ENCODE measurements at regions not wholly inside any gene's neighbourhood (a gene's known extent, or its start where the extent isn't known, plus 50 kb on each side); places are given as distances from the start of the nearest gene placed in this dataset.

DNA sequence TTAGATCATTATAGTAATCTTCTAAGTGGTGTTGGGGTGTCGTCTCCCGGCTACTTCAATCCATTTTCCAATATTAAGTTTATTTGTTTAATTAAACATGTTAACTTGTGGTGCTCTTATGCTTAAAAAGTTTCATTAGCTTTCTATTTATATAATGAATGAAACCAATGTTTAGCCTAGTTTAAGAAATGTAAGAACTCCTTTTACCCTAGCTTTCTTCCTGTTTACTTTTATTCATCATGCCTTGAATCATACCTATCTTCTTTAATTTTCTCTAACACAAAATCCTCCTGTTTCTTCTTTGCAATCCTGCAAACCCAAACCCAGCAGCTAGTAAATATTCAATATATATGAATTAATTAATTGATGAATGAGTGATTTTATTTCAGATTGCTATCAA is 1276.7 kb upstream of the PIK3C3 start:
- DNase-seq: no peak

GRCh38 chr18:40676668-40677067 is 1278.4 kb upstream of the PIK3C3 start:
- no peak for DNase-seq

GRCh38 chr18:40673150-40673549 is 1281.9 kb upstream of the PIK3C3 start:
- no peak for DNase-seq

DNA sequence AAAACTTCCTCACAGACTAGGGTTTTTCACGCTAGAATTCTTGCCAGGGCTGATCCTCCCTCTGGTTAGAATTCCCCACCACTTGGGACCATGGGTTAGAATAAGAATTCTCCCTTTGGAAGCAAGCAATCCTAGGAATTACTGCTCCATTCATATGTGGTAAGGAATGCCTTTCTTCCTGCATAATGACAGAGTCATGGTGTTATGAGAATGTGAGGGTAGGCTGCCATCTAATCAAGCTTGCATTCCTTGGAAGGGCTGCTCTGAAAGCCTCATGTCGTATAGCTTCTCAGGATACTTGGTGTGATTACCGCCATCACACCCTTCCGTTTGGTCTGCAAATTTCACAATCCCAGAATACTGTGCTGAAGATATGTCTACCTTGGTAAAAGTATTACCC is 1282.4 kb upstream of the PIK3C3 start:
- no peak for DNase-seq

GRCh38 chr18:40670668-40671375 is 1284.2 kb upstream of the PIK3C3 start:
- peak in 1 of 56 donors; percentile 12 for DNase-seq

GRCh38 chr18:40662898-40663437 is 1292.1 kb upstream of the PIK3C3 start:
- no peak for DNase-seq

GRCh38 chr18:40653682-40654081 is 1301.4 kb upstream of the PIK3C3 start:
- DNase-seq: no peak

- DNase-seq: no peak
Observed at GRCh38 chr18:40652321-40652720, 1302.7 kb upstream of the PIK3C3 start.

- DNase-seq: no peak
Observed at GRCh38 chr18:40651163-40651562, 1303.9 kb upstream of the PIK3C3 start.

DNA sequence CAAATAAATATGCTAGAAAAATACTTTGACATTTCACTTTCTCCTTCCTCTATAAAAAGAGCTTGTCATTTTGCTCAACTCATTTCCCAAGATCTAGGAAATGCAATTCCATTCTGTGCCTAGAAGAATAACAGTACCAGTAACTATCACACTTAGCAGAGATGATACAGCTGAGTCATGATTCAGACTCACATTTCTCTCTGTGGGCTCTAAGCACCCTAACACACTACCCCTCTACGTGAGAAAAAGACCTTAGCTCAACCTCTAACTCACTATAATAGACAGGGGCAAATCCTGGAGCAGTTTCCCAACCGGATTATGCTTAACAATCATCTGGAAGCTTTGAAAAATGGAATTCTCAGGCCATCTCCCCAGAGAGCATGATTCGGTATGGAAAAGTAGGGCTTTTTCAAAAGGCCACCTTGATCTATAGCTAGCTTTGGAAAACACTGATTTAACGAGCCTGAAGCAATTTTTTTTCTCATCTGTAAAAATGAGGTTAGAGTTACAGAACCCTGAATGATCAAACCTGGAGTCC is 1312.3 kb upstream of the PIK3C3 start:
- DNase-seq: no peak

GRCh38 chr18:40631319-40631718 is 1323.7 kb upstream of the PIK3C3 start:
- DNase-seq: no peak

DNA sequence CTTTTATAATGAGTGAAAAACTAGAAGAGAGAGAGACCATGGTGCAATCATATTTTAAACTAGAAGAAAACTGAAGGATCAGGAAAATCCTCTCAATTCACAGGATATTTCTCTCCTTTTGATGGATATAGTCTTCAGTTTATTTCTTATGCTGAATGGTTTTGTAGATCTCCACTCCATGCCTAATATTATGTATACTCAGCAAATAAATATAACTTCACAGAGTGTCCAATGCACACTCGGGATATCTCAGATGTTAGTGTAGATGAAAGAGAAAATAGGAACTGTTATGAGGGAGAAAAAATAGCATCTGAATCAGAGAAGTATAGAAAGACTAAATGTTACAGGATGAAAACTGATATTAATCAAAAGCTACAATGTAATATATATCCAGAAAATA is 1324.5 kb upstream of the PIK3C3 start:
- no peak for DNase-seq

GRCh38 chr18:40624959-40625358 is 1330.1 kb upstream of the PIK3C3 start:
- no peak for DNase-seq

- no peak for DNase-seq
Observed at GRCh38 chr18:40613721-40614120, 1341.3 kb upstream of the PIK3C3 start.

DNA sequence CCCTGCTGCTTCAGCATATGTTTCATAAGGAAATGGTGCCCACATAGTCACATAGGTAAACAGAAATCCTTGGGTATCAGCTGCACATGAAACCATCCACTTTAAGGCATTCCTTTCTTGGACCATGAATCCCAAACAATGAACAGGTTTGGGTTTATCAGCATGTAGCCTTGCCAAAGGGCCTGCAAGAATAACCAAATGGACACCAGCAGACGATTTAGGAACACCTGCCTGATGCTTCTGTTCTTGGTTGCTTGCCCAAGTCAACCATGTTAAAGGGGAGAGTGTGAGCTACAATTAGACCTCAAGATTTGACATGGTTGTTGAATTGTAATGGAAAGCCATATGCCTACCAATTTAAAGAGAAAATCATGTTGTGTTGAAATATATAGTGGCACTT is 1342.7 kb upstream of the PIK3C3 start:
- no peak for DNase-seq

DNA sequence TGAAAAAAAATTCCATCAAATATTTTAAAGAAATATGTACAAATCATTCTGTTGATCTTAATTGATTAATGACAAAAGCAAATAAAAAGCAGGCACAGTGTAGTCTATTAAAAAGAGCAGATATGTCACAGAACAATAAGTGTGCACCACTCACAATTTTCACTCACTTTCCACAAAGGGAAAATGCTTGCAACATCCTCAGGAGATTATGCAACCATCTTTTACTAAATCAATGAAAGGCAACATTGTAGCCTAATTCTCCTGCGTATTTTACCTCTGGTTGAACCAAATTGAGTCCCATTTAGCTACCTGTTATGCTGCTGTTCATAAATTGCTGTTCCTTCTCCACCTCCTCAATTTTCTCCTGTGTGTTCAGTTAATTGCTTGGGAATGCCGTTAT is 1346.8 kb upstream of the PIK3C3 start:
- no peak for DNase-seq

GRCh38 chr18:40607542-40608148 is 1347.4 kb upstream of the PIK3C3 start:
- DNase-seq: no peak

GRCh38 chr18:40606996-40607395 is 1348.0 kb upstream of the PIK3C3 start:
- DNase-seq: no peak

GRCh38 chr18:40583671-40584070 is 1371.4 kb upstream of the PIK3C3 start:
- no peak for DNase-seq

DNA sequence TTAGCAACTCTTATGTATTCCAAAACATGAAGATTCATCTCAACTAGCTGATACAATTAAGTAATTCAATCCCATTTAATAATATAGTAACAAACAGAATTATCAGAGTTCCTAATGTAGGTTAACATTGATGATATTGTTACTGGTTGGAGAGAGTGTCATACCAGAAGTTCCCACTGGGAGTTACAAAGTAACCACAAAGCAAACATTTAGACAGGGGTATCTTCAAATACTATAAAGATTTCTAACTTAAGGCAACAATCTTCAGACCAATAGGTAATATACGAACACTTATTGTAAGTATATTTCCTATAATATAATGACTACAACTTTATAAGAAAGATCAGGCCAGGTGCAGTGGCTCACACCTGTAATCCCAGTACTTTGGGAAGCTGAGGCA is 1372.9 kb upstream of the PIK3C3 start:
- no peak for DNase-seq

DNA sequence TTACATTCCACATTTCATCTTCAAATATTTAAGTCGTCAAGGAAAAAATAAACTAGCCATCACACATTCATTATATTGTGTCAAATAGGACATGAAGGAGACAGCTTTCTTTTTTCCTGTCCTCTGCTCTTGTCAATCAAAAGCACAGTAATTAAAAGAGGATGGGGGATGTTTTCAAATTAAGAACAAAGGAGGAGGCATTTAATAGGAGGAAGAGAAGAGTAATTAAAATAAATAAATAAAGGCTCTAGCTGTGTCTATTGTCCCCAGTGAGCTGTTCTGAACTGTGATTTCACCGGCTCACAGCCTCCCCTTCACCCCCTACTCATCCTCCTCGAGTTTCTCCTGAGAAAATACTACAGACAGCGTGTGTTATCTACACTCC is 1377.1 kb upstream of the PIK3C3 start:
- DNase-seq: no peak

- no peak for DNase-seq
Observed at GRCh38 chr18:40577239-40577980, 1377.6 kb upstream of the PIK3C3 start.
